PC-3 (cell line): ENCODE measurements at regions not wholly inside any gene's neighbourhood (a gene's known extent, or its start where the extent isn't known, plus 50 kb on each side); places are given as distances from the start of the nearest gene placed in this dataset.

ENCODE experiments used
- ATAC-seq: fragments of 200-7000 bp; cut with Tn5 transposase; 2 replicates; pipeline ENCODE4 v1.9.1; 2020; ENCODE audit warnings: mild to moderate bottlenecking, moderate library complexity
- BruUV-seq: library from RNA; stranded (reverse); fragments of 400-500 nt; replicated peaks from 2 replicates; lab custom pipeline; 2021; lab: Mats Ljungman, UMichigan
- CTCF ChIA-PET: fragments of 300-600 bp; sonication (Branson Sonifier 250); formaldehyde crosslinking; loops from one replicate; lab custom pipeline; 2022; ENCODE audit warnings: antibody characterized with exemption; lab: Charles Lee
- POLR2A ChIA-PET: fragments of 300-600 bp; sonication (Branson Sonifier 250); formaldehyde crosslinking; loops from one replicate; lab custom pipeline; 2022; ENCODE audit warnings: antibody characterized with exemption; ENCODE audit not compliant: unreplicated experiment; lab: Charles Lee
- DNase-seq: peaks from one replicate; pipeline ENCODE4 v3.0.0-alpha.2; 2015
- H2AFZ ChIP-seq: fragments of 300-600 bp; sonication (generic); 2 replicates; pipeline ENCODE4 v1.6.0; 2016; ENCODE audit warnings: antibody characterized with exemption, low read length
- H3F3A ChIP-seq: fragments of 300-600 bp; sonication (generic); one replicate; pipeline ENCODE4 v1.6.0; 2017; ENCODE audit warnings: antibody characterized with exemption, low read length, control low read depth, mild to moderate bottlenecking; ENCODE audit not compliant: unreplicated experiment
- H3K27ac ChIP-seq: fragments of 300-600 bp; sonication (generic); 2 replicates; pipeline ENCODE4 v1.5.1; 2016; ENCODE audit warnings: mild to moderate bottlenecking, low read length
- H3K27me3 ChIP-seq: fragments of 300-600 bp; sonication (generic); 2 replicates; pipeline ENCODE4 v1.6.1; 2016; ENCODE audit warnings: low read length, mixed read lengths
- H3K36me3 ChIP-seq: fragments of 300-600 bp; sonication (generic); 2 replicates; pipeline ENCODE4 v1.6.1; 2016; ENCODE audit warnings: low read depth, mixed run types, low read length, mixed read lengths
- H3K4me1 ChIP-seq: fragments of 300-600 bp; sonication (generic); 2 replicates; pipeline ENCODE4 v1.5.1; 2016; ENCODE audit warnings: low read length; ENCODE audit not compliant: insufficient read depth
- H3K4me2 ChIP-seq: fragments of 300-600 bp; sonication (generic); 2 replicates; pipeline ENCODE4 v1.6.0; 2016; ENCODE audit warnings: low read length
- H3K4me3 ChIP-seq: fragments of 300-600 bp; sonication (generic); 2 replicates; pipeline ENCODE4 v1.5.1; 2016; ENCODE audit warnings: mild to moderate bottlenecking, low read length, mixed read lengths
- H3K79me2 ChIP-seq: fragments of 300-600 bp; sonication (generic); 2 replicates; pipeline ENCODE4 v1.6.1; 2017; ENCODE audit warnings: low read length, mixed read lengths
- H3K9ac ChIP-seq: fragments of 300-600 bp; sonication (generic); 2 replicates; pipeline ENCODE4 v1.6.0; 2016; ENCODE audit warnings: mild to moderate bottlenecking, low read length
- H3K9me2 ChIP-seq: fragments of 300-600 bp; sonication (generic); replicated peaks from 2 replicates; pipeline ENCODE4 v1.6.1; 2016; ENCODE audit warnings: mixed run types, low read length, mixed read lengths
- H3K9me3 ChIP-seq: fragments of 300-600 bp; sonication (generic); 2 replicates; pipeline ENCODE4 v1.6.1; 2016; ENCODE audit warnings: low read length, mixed read lengths
- H4K20me1 ChIP-seq: fragments of 300-600 bp; sonication (generic); 2 replicates; pipeline ENCODE4 v1.6.1; 2016; ENCODE audit warnings: low read length, mixed read lengths
- CTCF ChIP-seq: fragments of 300-600 bp; sonication (generic); conservative IDR thresholded peaks from 2 replicates; pipeline ENCODE4 v1.5.1; 2017; ENCODE audit warnings: antibody characterized with exemption, low read depth, mild to moderate bottlenecking, low read length
- EZH2 ChIP-seq: fragments of 300-600 bp; sonication (generic); IDR thresholded peaks from one replicate; pipeline ENCODE4 v1.6.1; 2017; ENCODE audit warnings: antibody characterized with exemption, mild to moderate bottlenecking, low read length; ENCODE audit not compliant: unreplicated experiment
- EZH2phosphoT487 ChIP-seq: fragments of 300-600 bp; sonication (generic); IDR thresholded peaks from 2 replicates; pipeline ENCODE4 v1.6.1; 2018; ENCODE audit warnings: mild to moderate bottlenecking, antibody characterized with exemption, low read length, borderline replicate concordance
- intact Hi-C: fragments of 100-400 bp; cut with micrococcal nuclease; formaldehyde crosslinking; loops from 2 replicates; pipeline ENCODE4 v1.9.0; 2023

GRCh38 chr13:94968757-94969086 lies 256.4 kb upstream of the SOX21 start:
- H3K27me3 ChIP-seq: no peaks in the 10 kb centered on the region
- DNase-seq (no peak), ATAC-seq (no peak)
- ChIA-PET POLR2A (no interaction called here), CTCF (no interaction called here)
- BruUV-seq: no TSS peak
- no peak overlapping the region for H3K4me3 ChIP-seq
- H2AFZ ChIP-seq: no peak overlapping the region
- no peak overlapping the region for H3K9ac ChIP-seq
- H3K27ac ChIP-seq: no peak overlapping the region
- no peaks in the 10 kb centered on the region for H3K79me2 ChIP-seq
- no peak for TF ChIP-seq CTCF
- no peak for TF ChIP-seq EZH2
- no peak for TF ChIP-seq EZH2phosphoT487
- H3F3A ChIP-seq: no peaks in the 10 kb centered on the region
- H3K4me2 ChIP-seq: no peak overlapping the region
- intact Hi-C loops: loop anchor here (5.0 kb wide), 1 partner anchor 256 kb away; the partner anchor contains the start of gene SOX21
- H3K36me3 ChIP-seq: no peaks in the 10 kb centered on the region
- H3K9me2 ChIP-seq: no peaks in the 10 kb centered on the region
- peaks cover 10% of the 10 kb centered on the region; the same call in 1 of the 2 replicates for H3K4me1 ChIP-seq
- H3K9me3 ChIP-seq: no peaks in the 10 kb centered on the region
- no peaks in the 10 kb centered on the region for H4K20me1 ChIP-seq

- Histone ChIP-seq H3K4me2 (peak overlapping the region; percentile 82), H3K79me2 (no peaks in the 10 kb centered on the region), H3K9me2 (no peaks in the 10 kb centered on the region), H3K36me3 (no peaks in the 10 kb centered on the region), H3K4me3 (peak overlapping the region; percentile 66), H3F3A (no peaks in the 10 kb centered on the region), H4K20me1 (no peaks in the 10 kb centered on the region), H3K27ac (no peak overlapping the region), H2AFZ (peak overlapping the region; percentile 92), H3K4me1 (peaks cover 10% of the 10 kb centered on the region; the same call in 1 of the 2 replicates), H3K9me3 (no peaks in the 10 kb centered on the region), H3K27me3 (no peaks in the 10 kb centered on the region), H3K9ac (peak overlapping the region; percentile 62; the same call in 1 of the 2 replicates)
- TF ChIP-seq EZH2phosphoT487: no peak
- TF ChIP-seq EZH2: no peak
- no peak for TF ChIP-seq CTCF
- intact Hi-C loops: loop anchor here (5.0 kb wide), 1 partner anchor 256 kb away; the partner anchor contains the start of gene SOX21
- ATAC-seq (peak; percentile 33), DNase-seq (no peak)
- POLR2A ChIA-PET: no interaction called here
- CTCF ChIA-PET: interaction anchor here (1.1 kb wide), 1 partner anchor 253 kb away, joined by 5 read pairs; no protein-coding TSS in a partner anchor
- BruUV-seq: no TSS peak
Measured at GRCh38 chr13:94968040-94968756, 255.9 kb upstream of the SOX21 start.
